OCI-LY1 (cell line): ENCODE measurements at regions not wholly inside any gene's neighbourhood (a gene's known extent, or its start where the extent isn't known, plus 50 kb on each side); places are given as distances from the start of the nearest gene placed in this dataset.

Experiments used
- H2AFZ ChIP-seq: fragments of 200-600 bp; sonication (generic), shearing (Covaris generic); 2 replicates; pipeline ENCODE4 v1.6.0; 2014; ENCODE audit warnings: antibody characterized with exemption, mild to moderate bottlenecking, low read length
- H3F3A ChIP-seq: fragments of 200-600 bp; sonication (generic), shearing (Covaris generic); 2 replicates; pipeline ENCODE4 v1.6.0; 2014; ENCODE audit warnings: mild to moderate bottlenecking, antibody characterized with exemption, low read length, moderate library complexity; ENCODE audit not compliant: insufficient read depth
- H3K27ac ChIP-seq: fragments of 200-600 bp; sonication (generic); 2 replicates; pipeline ENCODE4 v1.5.1; 2014; ENCODE audit warnings: low read length, mixed run types, mild to moderate bottlenecking, low read depth; ENCODE audit not compliant: poor library complexity, severe bottlenecking
- H3K27me3 ChIP-seq: fragments of 200-600 bp; sonication (generic); 2 replicates; pipeline ENCODE4 v1.6.0; 2014; ENCODE audit warnings: antibody characterized with exemption, mild to moderate bottlenecking, low read length, moderate library complexity; ENCODE audit not compliant: insufficient read depth
- H3K36me3 ChIP-seq: fragments of 200-600 bp; sonication (generic); 2 replicates; pipeline ENCODE4 v1.6.1; 2014; ENCODE audit warnings: mild to moderate bottlenecking, antibody characterized with exemption, low read length, moderate library complexity, mixed read lengths; ENCODE audit not compliant: insufficient read depth
- H3K4me1 ChIP-seq: fragments of 200-600 bp; sonication (generic); 2 replicates; pipeline ENCODE4 v1.5.1; 2014; ENCODE audit warnings: mild to moderate bottlenecking, low read length, moderate library complexity; ENCODE audit not compliant: insufficient read depth, severe bottlenecking
- H3K4me2 ChIP-seq: fragments of 200-600 bp; sonication (generic), shearing (Covaris generic); 2 replicates; pipeline ENCODE4 v1.6.1; 2014; ENCODE audit warnings: low read length
- H3K4me3 ChIP-seq: fragments of 200-600 bp; sonication (generic); 2 replicates; pipeline ENCODE4 v1.5.1; 2014; ENCODE audit warnings: low read length, low read depth, mild to moderate bottlenecking, mixed read lengths; ENCODE audit not compliant: poor library complexity, severe bottlenecking
- H3K79me2 ChIP-seq: fragments of 200-600 bp; shearing (Covaris generic); 2 replicates; pipeline ENCODE4 v1.6.1; 2016; ENCODE audit warnings: mixed run types, low read length, mixed read lengths; ENCODE audit not compliant: insufficient read depth
- H3K9ac ChIP-seq: fragments of 200-600 bp; sonication (generic), shearing (Covaris generic); 2 replicates; pipeline ENCODE4 v1.6.1; 2014; ENCODE audit warnings: mild to moderate bottlenecking, low read length, mixed read lengths
- H3K9me2 ChIP-seq: fragments of 200-600 bp; sonication (generic), shearing (Covaris generic); 2 replicates; pipeline ENCODE4 v1.6.1; 2014; ENCODE audit warnings: low read depth, mild to moderate bottlenecking, low read length, mixed read lengths
- H3K9me3 ChIP-seq: fragments of 200-600 bp; shearing (Covaris generic); 2 replicates; pipeline ENCODE4 v1.6.1; 2014; ENCODE audit warnings: low read length, mixed read lengths
- H4K20me1 ChIP-seq: fragments of 200-600 bp; sonication (generic), shearing (Covaris generic); 2 replicates; pipeline ENCODE4 v1.6.0; 2016; ENCODE audit warnings: mild to moderate bottlenecking, low read length; ENCODE audit not compliant: insufficient read depth
- EZH2 ChIP-seq: fragments of 200-600 bp; sonication (generic), shearing (Covaris generic); IDR thresholded peaks from 2 replicates; pipeline ENCODE4 v1.8.0; 2017; ENCODE audit warnings: borderline replicate concordance, mixed run types, mild to moderate bottlenecking, antibody characterized with exemption, low read length, moderate library complexity, mixed read lengths
- TF ChIP-seq, protein P1 (sequence below): fragments of 200-600 bp; sonication (generic), shearing (Covaris generic); IDR thresholded peaks from 2 replicates; pipeline ENCODE4 v1.5.1; 2017; ENCODE audit warnings: mild to moderate bottlenecking, antibody characterized with exemption, low read length, moderate library complexity, mixed read lengths

DNA sequence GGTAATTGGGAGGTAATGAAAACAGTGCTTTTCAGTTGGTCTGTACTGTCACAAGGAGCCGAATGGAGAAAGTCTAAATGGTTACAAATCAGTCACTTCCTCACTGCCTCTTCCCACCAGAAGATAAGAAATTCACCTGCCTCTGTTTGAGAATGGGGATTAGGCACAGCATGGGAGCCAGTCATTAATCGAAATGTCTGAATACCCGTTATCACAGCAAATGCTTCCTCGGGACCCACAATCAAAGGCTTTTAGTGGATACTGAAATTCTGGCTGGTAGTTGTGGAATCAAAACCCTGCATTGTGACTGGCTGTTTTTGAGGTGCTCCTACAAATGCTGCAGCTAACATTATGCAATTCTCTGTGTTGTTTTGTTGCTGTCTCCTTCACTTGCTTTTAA lies 461.0 kb upstream of the MEX3C start:
- no peak overlapping the region for H2AFZ ChIP-seq
- no peak for TF ChIP-seq EZH2
- TF ChIP-seq, protein P1, sequence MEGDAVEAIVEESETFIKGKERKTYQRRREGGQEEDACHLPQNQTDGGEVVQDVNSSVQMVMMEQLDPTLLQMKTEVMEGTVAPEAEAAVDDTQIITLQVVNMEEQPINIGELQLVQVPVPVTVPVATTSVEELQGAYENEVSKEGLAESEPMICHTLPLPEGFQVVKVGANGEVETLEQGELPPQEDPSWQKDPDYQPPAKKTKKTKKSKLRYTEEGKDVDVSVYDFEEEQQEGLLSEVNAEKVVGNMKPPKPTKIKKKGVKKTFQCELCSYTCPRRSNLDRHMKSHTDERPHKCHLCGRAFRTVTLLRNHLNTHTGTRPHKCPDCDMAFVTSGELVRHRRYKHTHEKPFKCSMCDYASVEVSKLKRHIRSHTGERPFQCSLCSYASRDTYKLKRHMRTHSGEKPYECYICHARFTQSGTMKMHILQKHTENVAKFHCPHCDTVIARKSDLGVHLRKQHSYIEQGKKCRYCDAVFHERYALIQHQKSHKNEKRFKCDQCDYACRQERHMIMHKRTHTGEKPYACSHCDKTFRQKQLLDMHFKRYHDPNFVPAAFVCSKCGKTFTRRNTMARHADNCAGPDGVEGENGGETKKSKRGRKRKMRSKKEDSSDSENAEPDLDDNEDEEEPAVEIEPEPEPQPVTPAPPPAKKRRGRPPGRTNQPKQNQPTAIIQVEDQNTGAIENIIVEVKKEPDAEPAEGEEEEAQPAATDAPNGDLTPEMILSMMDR, result no peak
- no peaks in the 10 kb centered on the region for H3K9me2 ChIP-seq

DNA sequence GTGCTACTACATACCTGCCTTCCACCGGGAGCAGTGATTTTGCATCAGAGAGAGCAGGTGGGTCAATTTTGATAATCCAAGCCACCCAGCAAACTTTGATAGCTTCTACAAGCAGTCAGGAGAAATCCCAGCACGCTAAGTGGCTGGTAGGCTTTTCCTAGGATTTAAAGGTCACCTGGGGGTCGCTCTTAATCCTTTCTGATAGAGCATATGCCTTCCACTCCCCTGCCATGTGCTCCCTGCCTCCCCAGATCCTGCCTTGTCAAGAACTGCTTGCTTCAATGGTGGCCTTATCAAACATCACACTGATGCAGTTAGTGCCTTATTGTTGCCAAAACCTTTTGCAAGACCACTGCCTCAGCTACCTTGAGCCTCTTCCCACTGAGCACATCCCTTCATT lies 462.3 kb upstream of the MEX3C start:
- no peak overlapping the region for H3K4me3 ChIP-seq
- no peaks in the 10 kb centered on the region for H3K9me2 ChIP-seq
- no peaks in the 10 kb centered on the region for H3K4me1 ChIP-seq
- H3K9ac ChIP-seq, result no peak overlapping the region
- H4K20me1 ChIP-seq, result no peaks in the 10 kb centered on the region
- no peaks in the 10 kb centered on the region for H3K27me3 ChIP-seq
- H3K79me2 ChIP-seq, result no peaks in the 10 kb centered on the region
- no peaks in the 10 kb centered on the region for H3K9me3 ChIP-seq
- H3K27ac ChIP-seq, result no peak overlapping the region
- H3K4me2 ChIP-seq, result no peak overlapping the region
- no peaks in the 10 kb centered on the region for H3F3A ChIP-seq
- no peak for TF ChIP-seq EZH2
- TF ChIP-seq, protein P1, result no peak
- H3K36me3 ChIP-seq, result no peaks in the 10 kb centered on the region
- no peak overlapping the region for H2AFZ ChIP-seq

More for the DNA sequence above, 461.0 kb upstream of the MEX3C start:
- Histone ChIP-seq H3F3A (no peaks in the 10 kb centered on the region), H3K9me3 (no peaks in the 10 kb centered on the region), H3K79me2 (no peaks in the 10 kb centered on the region), H3K9ac (no peak overlapping the region), H3K4me2 (no peak overlapping the region), H3K27ac (no peak overlapping the region), H3K36me3 (no peaks in the 10 kb centered on the region), H4K20me1 (no peaks in the 10 kb centered on the region), H3K4me1 (no peaks in the 10 kb centered on the region), H3K27me3 (no peaks in the 10 kb centered on the region), H3K4me3 (no peak overlapping the region)

DNA sequence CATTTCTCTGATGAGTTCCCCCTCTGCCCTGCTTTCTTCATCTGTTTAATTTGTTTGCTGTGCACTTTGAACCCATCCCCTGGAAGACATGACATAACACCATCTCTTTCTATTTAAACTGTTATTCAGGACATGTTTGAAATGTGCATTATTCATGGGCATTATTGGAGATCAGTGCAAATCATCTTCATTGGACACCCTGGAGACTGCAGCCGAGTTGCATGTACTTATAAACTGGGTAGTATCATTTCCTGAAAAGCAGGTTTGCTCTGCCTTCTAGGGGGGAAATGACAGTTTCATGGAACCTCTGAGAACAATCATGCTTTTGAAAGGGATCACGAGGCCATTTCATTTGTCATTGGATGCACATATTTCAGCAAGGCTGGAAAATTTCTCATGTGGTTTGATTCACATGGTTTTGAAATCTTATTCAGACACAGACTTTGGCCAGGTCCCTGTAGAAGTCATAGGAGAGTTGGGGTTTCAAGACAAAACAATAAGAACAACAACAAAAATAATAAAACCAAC lies 462.8 kb upstream of the MEX3C start:
- H3K79me2 ChIP-seq, result no peaks in the 10 kb centered on the region
- no peak overlapping the region for H3K27ac ChIP-seq
- H3K36me3 ChIP-seq, result no peaks in the 10 kb centered on the region
- no peaks in the 10 kb centered on the region for H3K9me3 ChIP-seq
- no peaks in the 10 kb centered on the region for H3K27me3 ChIP-seq
- TF ChIP-seq, protein P1, result no peak
- TF ChIP-seq EZH2, result no peak
- H4K20me1 ChIP-seq, result no peaks in the 10 kb centered on the region
- no peaks in the 10 kb centered on the region for H3K9me2 ChIP-seq
- H3K4me2 ChIP-seq, result no peak overlapping the region
- no peak overlapping the region for H3K9ac ChIP-seq
- no peak overlapping the region for H3K4me3 ChIP-seq
- no peaks in the 10 kb centered on the region for H3F3A ChIP-seq
- no peaks in the 10 kb centered on the region for H3K4me1 ChIP-seq
- no peak overlapping the region for H2AFZ ChIP-seq
